Calu3 (cell line): ENCODE measurements at regions not wholly inside any gene's neighbourhood (a gene's known extent, or its start where the extent isn't known, plus 50 kb on each side); places are given as distances from the start of the nearest gene placed in this dataset.

ENCODE experiments used
- BruUV-seq: library from RNA; stranded (reverse); fragments of 400-500 nt; replicated peaks from 2 replicates; lab custom pipeline; 2021; lab: Mats Ljungman, UMichigan
- CTCF ChIA-PET: fragments of 300-600 bp; sonication (Branson Sonifier 250); formaldehyde crosslinking; loops from one replicate; lab custom pipeline; 2022; ENCODE audit warnings: antibody characterized with exemption; lab: Charles Lee
- DNase-seq: peaks from one replicate; pipeline ENCODE4 v3.0.0; 2022
- H3K27ac Mint-ChIP-seq: one replicate; pipeline ENCODE4 v1.8.0; 2022; ENCODE audit warnings: mixed read lengths; ENCODE audit not compliant: unreplicated experiment
- H3K27me3 Mint-ChIP-seq: one replicate; pipeline ENCODE4 v1.8.0; 2022; ENCODE audit warnings: mixed read lengths; ENCODE audit not compliant: unreplicated experiment
- H3K36me3 Mint-ChIP-seq: one replicate; pipeline ENCODE4 v1.8.0; 2022; ENCODE audit warnings: mild to moderate bottlenecking, moderate library complexity, mixed read lengths; ENCODE audit not compliant: insufficient read depth, unreplicated experiment
- H3K4me1 Mint-ChIP-seq: one replicate; pipeline ENCODE4 v1.8.0; 2022; ENCODE audit warnings: mild to moderate bottlenecking, low read depth, mixed read lengths; ENCODE audit not compliant: unreplicated experiment
- H3K4me3 Mint-ChIP-seq: one replicate; pipeline ENCODE4 v1.8.0; 2022; ENCODE audit warnings: mild to moderate bottlenecking, low read depth, moderate library complexity, mixed read lengths; ENCODE audit not compliant: unreplicated experiment
- H3K9me3 Mint-ChIP-seq: one replicate; pipeline ENCODE4 v1.8.0; 2022; ENCODE audit warnings: low read depth, mixed read lengths; ENCODE audit not compliant: unreplicated experiment
- intact Hi-C: fragments of 100-400 bp; cut with micrococcal nuclease; formaldehyde crosslinking; loops from one replicate; pipeline ENCODE4 v1.10.0; 2022; ENCODE audit not compliant: unreplicated experiment
- TF ChIP-seq, protein P1 (sequence below): fragments of 200-600 bp; IDR thresholded peaks from one replicate; pipeline ENCODE4 v1.8.0; 2022; ENCODE audit warnings: antibody characterized with exemption; ENCODE audit not compliant: unreplicated experiment

DNA sequence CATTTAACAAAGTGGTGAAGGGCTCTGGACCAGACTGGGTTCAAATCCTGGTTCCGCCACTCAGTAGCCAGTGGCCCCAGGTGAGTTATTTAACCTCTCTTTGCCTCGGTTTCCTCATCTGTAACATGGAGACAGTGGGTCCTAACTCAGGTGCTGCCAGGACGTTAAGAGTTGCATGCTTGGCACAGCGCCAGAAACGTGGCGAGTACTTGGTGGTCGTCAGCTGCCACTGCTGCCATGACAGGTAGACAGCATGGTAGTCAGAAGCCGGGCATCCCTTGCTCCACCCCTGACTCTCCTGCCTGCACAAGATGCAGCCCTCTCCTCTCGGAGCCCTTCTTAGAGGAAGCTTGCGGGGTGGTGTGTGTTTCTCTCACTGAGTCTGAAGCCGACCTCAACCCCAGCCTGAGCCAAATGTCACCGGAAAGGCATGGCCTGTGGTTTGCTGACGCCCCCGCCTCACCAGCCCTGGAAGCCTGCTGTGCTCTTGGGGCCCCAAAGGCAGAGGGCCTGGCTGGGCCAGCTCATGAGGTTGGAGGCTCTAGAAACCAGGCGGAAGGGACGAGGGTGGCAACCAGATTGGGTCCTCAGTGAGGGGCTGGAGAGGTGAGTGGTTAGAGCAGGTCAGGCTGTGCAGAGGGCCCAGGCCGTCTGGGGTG, 160.8 kb upstream of the TLE3 start:
- CTCF ChIA-PET: interaction anchor here (0.9 to 1.0 kb wide), 2 partner anchors 105 to 683 kb away, joined by 3 read pairs; no protein-coding TSS in a partner anchor
- H3K4me3 Mint-ChIP-seq: no peak overlapping the region
- no peak overlapping the region for H3K27ac Mint-ChIP-seq
- no peaks in the 10 kb centered on the region for H3K9me3 Mint-ChIP-seq
- peaks cover 65% of the 10 kb centered on the region for H3K27me3 Mint-ChIP-seq
- no peaks in the 10 kb centered on the region for H3K4me1 Mint-ChIP-seq
- DNase-seq: no peak
- H3K36me3 Mint-ChIP-seq: no peaks in the 10 kb centered on the region
- intact Hi-C loops: no loop called here
- BruUV-seq: no TSS peak
- TF ChIP-seq, protein P1, sequence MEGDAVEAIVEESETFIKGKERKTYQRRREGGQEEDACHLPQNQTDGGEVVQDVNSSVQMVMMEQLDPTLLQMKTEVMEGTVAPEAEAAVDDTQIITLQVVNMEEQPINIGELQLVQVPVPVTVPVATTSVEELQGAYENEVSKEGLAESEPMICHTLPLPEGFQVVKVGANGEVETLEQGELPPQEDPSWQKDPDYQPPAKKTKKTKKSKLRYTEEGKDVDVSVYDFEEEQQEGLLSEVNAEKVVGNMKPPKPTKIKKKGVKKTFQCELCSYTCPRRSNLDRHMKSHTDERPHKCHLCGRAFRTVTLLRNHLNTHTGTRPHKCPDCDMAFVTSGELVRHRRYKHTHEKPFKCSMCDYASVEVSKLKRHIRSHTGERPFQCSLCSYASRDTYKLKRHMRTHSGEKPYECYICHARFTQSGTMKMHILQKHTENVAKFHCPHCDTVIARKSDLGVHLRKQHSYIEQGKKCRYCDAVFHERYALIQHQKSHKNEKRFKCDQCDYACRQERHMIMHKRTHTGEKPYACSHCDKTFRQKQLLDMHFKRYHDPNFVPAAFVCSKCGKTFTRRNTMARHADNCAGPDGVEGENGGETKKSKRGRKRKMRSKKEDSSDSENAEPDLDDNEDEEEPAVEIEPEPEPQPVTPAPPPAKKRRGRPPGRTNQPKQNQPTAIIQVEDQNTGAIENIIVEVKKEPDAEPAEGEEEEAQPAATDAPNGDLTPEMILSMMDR: no peak

DNA sequence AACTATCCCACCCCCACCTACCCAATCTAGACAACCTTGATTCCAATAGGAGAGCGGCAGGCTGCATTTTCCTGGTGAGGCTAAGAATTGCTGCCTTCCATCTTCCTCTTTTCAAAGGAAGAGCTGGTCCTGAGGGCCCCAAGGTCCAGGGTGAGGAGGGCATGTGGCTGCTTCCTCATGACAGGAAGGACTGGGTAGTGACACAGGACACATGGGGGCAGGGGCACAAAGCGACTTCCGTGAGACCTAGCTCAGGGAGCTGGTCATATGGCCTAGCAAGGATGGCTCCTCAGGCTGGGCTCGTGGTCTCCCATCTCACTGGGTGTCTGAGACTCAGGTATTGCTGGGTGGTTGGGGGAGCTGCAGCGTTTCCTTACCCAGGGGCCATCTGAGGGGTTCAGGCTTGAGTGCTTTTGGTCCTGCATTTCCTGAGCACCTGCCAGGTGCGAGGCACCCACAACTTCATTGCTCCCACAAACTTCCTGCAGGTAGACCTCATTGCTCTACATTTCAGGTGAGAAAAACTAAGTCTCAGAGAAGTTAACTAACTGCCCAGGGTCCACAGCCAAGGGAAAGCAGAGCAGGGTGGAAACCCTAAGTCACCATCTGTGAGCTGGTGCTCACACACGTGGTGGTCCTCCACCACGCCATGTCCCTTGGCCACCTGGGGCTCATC, 160.0 kb upstream of the TLE3 start:
- no TSS peak for BruUV-seq
- TF ChIP-seq, protein P1: no peak
- H3K4me3 Mint-ChIP-seq: no peak overlapping the region
- peaks cover 73% of the 10 kb centered on the region for H3K27me3 Mint-ChIP-seq
- CTCF ChIA-PET: interaction anchor here (0.6 kb wide), 1 partner anchor 783 kb away, joined by 3 read pairs; no protein-coding TSS in a partner anchor
- no peaks in the 10 kb centered on the region for H3K9me3 Mint-ChIP-seq
- H3K4me1 Mint-ChIP-seq: no peaks in the 10 kb centered on the region
- H3K36me3 Mint-ChIP-seq: no peaks in the 10 kb centered on the region
- intact Hi-C loops: no loop called here
- no peak overlapping the region for H3K27ac Mint-ChIP-seq
- DNase-seq: no peak

DNA sequence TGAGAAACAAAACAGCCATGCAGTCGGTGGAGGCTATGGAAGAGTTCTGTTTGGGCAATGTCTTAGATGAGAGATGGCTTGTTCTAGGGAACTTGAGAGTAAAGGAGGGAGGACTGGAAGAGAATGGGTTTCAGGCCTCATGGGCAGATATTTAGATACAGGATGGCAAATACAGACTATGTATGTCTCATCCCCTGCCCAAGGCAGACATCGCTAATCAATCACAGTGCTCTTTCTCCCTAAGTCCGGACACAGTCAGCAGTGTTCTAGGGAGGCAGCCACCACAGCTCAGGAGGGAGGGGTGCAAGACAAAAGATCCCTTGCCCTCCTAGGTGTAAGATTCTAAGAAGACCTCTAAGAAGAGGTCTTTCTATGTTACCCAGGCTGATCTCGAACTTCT, 159.3 kb upstream of the TLE3 start:
- DNase-seq: no peak
- Mint-ChIP-seq H3K9me3 (no peaks in the 10 kb centered on the region), H3K27me3 (peaks cover 68% of the 10 kb centered on the region), H3K36me3 (no peaks in the 10 kb centered on the region), H3K4me3 (no peak overlapping the region), H3K4me1 (no peaks in the 10 kb centered on the region), H3K27ac (no peak overlapping the region)
- TF ChIP-seq, protein P1: no peak
- intact Hi-C loops: no loop called here
- CTCF ChIA-PET: no interaction called here
- no TSS peak for BruUV-seq

DNA sequence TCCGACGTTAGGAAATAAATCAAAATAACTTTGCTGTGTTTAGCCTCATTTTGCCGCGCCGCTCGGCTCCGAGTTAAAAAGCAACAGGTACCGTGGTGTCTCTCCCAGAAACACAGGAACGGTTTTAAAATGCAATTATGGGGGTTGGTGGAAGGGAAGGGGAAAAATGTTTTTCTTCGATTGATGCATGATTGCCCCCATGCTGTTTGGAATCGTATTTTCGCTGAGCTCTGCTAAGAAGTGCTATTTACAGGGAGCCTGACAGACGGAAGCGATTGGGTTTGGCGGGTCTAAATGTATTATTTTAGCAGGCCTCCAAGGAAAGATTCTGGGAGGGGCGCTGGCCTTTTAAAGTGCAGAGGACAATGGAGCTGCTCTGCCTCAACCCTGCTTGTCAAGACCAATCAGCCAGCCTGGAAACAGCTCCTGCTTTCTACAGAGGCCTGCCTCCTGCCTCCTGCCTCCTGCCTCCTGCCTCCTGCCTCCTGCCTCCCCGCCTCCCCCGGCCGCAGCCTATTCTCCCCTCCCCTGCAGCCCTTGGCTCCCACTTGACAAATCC, 156.7 kb upstream of the TLE3 start:
- TF ChIP-seq, protein P1: no peak
- Mint-ChIP-seq H3K27me3 (peaks cover 47% of the 10 kb centered on the region), H3K4me1 (no peaks in the 10 kb centered on the region), H3K4me3 (no peak overlapping the region), H3K36me3 (no peaks in the 10 kb centered on the region), H3K9me3 (no peaks in the 10 kb centered on the region), H3K27ac (no peak overlapping the region)
- no peak for DNase-seq
- no TSS peak for BruUV-seq
- CTCF ChIA-PET: interaction anchor here (0.7 kb wide), 1 partner anchor 81 kb away, joined by 5 read pairs; no protein-coding TSS in a partner anchor
- intact Hi-C loops: loop anchor here (5.0 kb wide), 1 partner anchor 777 kb away; no protein-coding TSS in a partner anchor
